Activated CD4-positive, alpha-beta memory T cell treated with anti-CD3 and anti-CD28 coated beads for 36 hours (primary cell): ENCODE measurements at regions not wholly inside any gene's neighbourhood (a gene's known extent, or its start where the extent isn't known, plus 50 kb on each side); places are given as distances from the start of the nearest gene placed in this dataset.
"Not testable (repeated sequence)": the region's sequence is repeated elsewhere in the genome, so short reads cannot be mapped to it uniquely, and the experiment has no call there.

Experiments
- CTCF ChIA-PET: fragments of 350-600 bp; sonication (Branson Sonifier 250); formaldehyde crosslinking; loops from one replicate; lab custom pipeline; 2021; ENCODE audit warnings: antibody characterized with exemption, inconsistent platforms; lab: Charles Lee
- POLR2A ChIA-PET: fragments of 350-600 bp; sonication (Branson Sonifier 250); formaldehyde crosslinking; loops from one replicate; lab custom pipeline; 2021; ENCODE audit warnings: antibody characterized with exemption; lab: Charles Lee
- DNase-seq: peaks from one replicate; pipeline ENCODE4 v3.0.0-alpha.2; 2020
- H3K27ac Mint-ChIP-seq: one replicate; pipeline ENCODE4 v1.8.0; 2021; ENCODE audit warnings: mixed read lengths
- H3K27me3 Mint-ChIP-seq: one replicate; pipeline ENCODE4 v1.8.0; 2021; ENCODE audit warnings: mixed read lengths
- H3K36me3 Mint-ChIP-seq: one replicate; pipeline ENCODE4 v1.8.0; 2021; ENCODE audit warnings: mixed read lengths
- H3K4me1 Mint-ChIP-seq: one replicate; pipeline ENCODE4 v1.8.0; 2021; ENCODE audit warnings: low read depth, mixed read lengths
- H3K4me3 Mint-ChIP-seq: one replicate; pipeline ENCODE4 v1.8.0; 2021; ENCODE audit warnings: mild to moderate bottlenecking, mixed read lengths
- H3K9me3 Mint-ChIP-seq: one replicate; pipeline ENCODE4 v1.8.0; 2021; ENCODE audit warnings: mixed read lengths
- intact Hi-C: fragments of 100-400 bp; cut with micrococcal nuclease; formaldehyde crosslinking; loops from one replicate; pipeline ENCODE4 v1.15.1; 2023

DNA sequence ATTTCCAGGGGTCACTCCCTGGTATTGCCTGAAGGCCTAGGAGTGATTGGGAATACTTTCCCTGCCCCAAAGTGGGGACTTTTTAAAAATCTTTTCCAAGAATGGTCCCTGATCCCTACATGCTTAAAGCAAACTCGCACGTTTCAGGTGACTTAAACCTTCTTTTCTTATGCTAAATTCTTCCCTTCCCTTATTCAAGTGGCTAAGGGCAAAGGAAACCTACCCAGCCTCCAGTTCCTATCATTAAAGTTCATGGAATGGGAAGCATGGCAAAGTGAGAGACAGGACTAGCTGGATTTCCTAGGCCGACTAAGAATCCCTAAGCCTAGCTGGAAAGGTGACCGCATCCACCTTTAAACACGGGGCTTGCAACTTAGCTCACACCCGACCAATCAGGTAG is 346.8 kb downstream of the ZIC4 start:
- H3K27me3 Mint-ChIP-seq, H3K27ac Mint-ChIP-seq, H3K4me3 Mint-ChIP-seq, H3K4me1 Mint-ChIP-seq, DNase-seq, POLR2A ChIA-PET, H3K36me3 Mint-ChIP-seq, CTCF ChIA-PET, intact Hi-C loops: not testable (repeated sequence)
- peaks cover 24% of the 10 kb centered on the region for H3K9me3 Mint-ChIP-seq

GRCh38 chr3:147049821-147050220 is 356.5 kb downstream of the ZIC4 start:
- intact Hi-C loops, result no loop called here
- ChIA-PET POLR2A (no interaction called here), CTCF (no interaction called here)
- H3K27me3 Mint-ChIP-seq, result no peaks in the 10 kb centered on the region
- H3K4me3 Mint-ChIP-seq, result no peak overlapping the region
- peaks cover 25% of the 10 kb centered on the region for H3K9me3 Mint-ChIP-seq
- H3K36me3 Mint-ChIP-seq, result no peaks in the 10 kb centered on the region
- no peaks in the 10 kb centered on the region for H3K4me1 Mint-ChIP-seq
- no peak overlapping the region for H3K27ac Mint-ChIP-seq
- DNase-seq, result no peak

DNA sequence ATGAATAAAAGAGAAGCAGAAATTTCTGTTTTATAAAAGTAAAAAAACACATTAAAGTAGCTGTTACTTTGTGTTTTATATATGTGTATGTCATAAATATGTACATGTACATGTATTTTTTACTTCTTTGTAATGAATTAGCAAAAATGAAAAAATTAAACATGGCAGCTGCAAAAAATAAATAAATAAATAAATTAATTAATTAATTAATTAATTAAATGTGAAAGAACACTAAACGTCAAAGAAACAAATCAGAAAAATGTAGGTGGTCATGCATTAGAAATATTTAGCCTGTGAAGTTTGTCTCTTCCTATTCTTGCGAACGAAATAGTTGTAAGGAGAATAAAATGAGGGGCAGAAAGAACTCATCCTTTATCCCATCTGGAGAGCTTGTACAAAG is 357.0 kb downstream of the ZIC4 start:
- intact Hi-C loops, result no loop called here
- Mint-ChIP-seq H3K9me3 (peaks cover 23% of the 10 kb centered on the region), H3K36me3 (no peaks in the 10 kb centered on the region), H3K27me3 (no peaks in the 10 kb centered on the region), H3K27ac (no peak overlapping the region), H3K4me3 (no peak overlapping the region), H3K4me1 (no peaks in the 10 kb centered on the region)
- ChIA-PET CTCF (no interaction called here), POLR2A (no interaction called here)
- DNase-seq, result no peak

GRCh38 chr3:147046916-147047315 is 359.4 kb downstream of the ZIC4 start:
- intact Hi-C loops, result no loop called here
- Mint-ChIP-seq H3K9me3 (peaks cover 15% of the 10 kb centered on the region), H3K27me3 (no peaks in the 10 kb centered on the region), H3K36me3 (no peaks in the 10 kb centered on the region), H3K4me3 (no peak overlapping the region), H3K27ac (no peak overlapping the region), H3K4me1 (no peaks in the 10 kb centered on the region)
- POLR2A ChIA-PET, result no interaction called here
- no peak for DNase-seq
- CTCF ChIA-PET, result no interaction called here

DNA sequence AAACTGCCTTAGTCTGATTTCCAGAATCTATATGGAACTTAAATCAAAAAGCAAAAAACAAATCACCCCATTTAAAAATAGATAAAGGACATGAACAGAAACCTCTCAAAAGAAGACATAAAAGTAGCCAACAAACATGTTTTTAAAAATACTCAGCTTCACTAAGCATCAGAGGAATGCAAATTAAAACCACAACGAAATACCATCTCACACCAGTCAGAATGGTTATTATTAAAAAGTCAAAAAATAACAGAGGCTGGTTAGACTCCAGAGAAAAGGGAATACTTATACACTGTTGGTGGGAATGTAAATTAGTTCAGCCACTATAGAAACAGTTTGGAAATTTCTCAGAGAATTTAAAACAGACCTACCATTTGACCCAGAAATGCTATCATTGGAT is 367.9 kb downstream of the ZIC4 start:
- Mint-ChIP-seq H3K27me3 (no peaks in the 10 kb centered on the region), H3K4me3 (no peak overlapping the region), H3K4me1 (no peaks in the 10 kb centered on the region), H3K9me3 (peaks cover 11% of the 10 kb centered on the region), H3K36me3 (no peaks in the 10 kb centered on the region), H3K27ac (no peak overlapping the region)
- POLR2A ChIA-PET, result no interaction called here
- intact Hi-C loops, result no loop called here
- CTCF ChIA-PET, result no interaction called here
- no peak for DNase-seq

GRCh38 chr3:147034359-147034758 is 372.0 kb downstream of the ZIC4 start:
- H3K27me3 Mint-ChIP-seq, result no peaks in the 10 kb centered on the region
- H3K9me3 Mint-ChIP-seq, result peaks cover 12% of the 10 kb centered on the region
- no peaks in the 10 kb centered on the region for H3K36me3 Mint-ChIP-seq
- intact Hi-C loops, result no loop called here
- ChIA-PET POLR2A (no interaction called here), CTCF (no interaction called here)
- DNase-seq, result no peak
- no peak overlapping the region for H3K27ac Mint-ChIP-seq
- H3K4me3 Mint-ChIP-seq, result no peak overlapping the region
- no peaks in the 10 kb centered on the region for H3K4me1 Mint-ChIP-seq

- H3K27me3 Mint-ChIP-seq, result no peaks in the 10 kb centered on the region
Measured at GRCh38 chr3:147030274-147030673, 376.1 kb downstream of the ZIC4 start.

DNA sequence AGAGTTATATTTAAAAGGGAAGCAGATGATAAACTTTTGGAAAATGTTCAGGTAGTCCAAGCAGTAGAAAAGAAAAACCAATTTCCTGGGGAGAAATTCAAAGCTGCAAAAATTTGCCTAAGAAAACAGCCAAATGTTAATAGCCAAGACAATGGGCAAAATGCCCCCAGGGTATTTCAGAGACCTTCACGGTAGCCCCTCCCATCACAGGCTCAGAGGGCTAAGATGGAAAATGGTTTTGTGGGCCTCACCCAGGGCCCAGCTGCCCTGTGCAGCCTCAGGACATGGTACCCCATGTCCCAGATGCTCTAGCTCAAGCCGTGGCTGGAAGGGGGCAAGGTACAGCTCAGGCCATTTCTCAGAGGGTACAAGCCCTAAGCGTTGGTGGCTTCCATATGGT is 391.0 kb downstream of the ZIC4 start:
- Mint-ChIP-seq H3K27ac (no peak overlapping the region), H3K27me3 (no peaks in the 10 kb centered on the region), H3K4me1 (no peaks in the 10 kb centered on the region), H3K4me3 (no peak overlapping the region), H3K36me3 (no peaks in the 10 kb centered on the region), H3K9me3 (no peaks in the 10 kb centered on the region)
- CTCF ChIA-PET, result no interaction called here
- DNase-seq, result no peak
- POLR2A ChIA-PET, result no interaction called here
- intact Hi-C loops, result no loop called here

More at GRCh38 chr3:147030274-147030673, 376.1 kb downstream of the ZIC4 start:
- intact Hi-C loops, result no loop called here
- Mint-ChIP-seq H3K36me3 (no peaks in the 10 kb centered on the region), H3K9me3 (peaks cover 16% of the 10 kb centered on the region), H3K4me1 (no peaks in the 10 kb centered on the region), H3K4me3 (no peak overlapping the region), H3K27ac (no peak overlapping the region)
- ChIA-PET CTCF (no interaction called here), POLR2A (no interaction called here)
- no peak for DNase-seq

DNA sequence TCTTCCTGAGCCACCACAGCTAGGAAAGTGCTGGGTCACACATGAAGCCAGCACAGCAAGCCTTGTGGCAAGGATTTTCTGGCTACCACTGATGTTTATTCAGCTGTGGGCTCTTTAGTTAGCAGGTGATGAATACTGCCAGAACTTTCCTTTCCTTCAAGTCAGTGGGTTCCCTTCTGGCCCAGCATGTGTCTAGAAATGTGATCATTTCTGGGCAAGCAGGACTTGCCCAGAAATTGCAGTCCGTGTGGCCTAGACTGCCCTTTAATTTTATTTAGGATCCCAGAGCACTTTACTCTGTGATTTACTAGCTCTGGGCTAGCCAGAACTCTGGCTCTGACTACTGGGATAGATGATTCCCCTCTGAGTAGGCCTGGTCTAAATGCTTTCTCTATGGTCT is 397.5 kb downstream of the ZIC4 start:
- ChIA-PET CTCF (no interaction called here), POLR2A (no interaction called here)
- Mint-ChIP-seq H3K27me3 (no peaks in the 10 kb centered on the region), H3K4me3 (no peak overlapping the region), H3K36me3 (no peaks in the 10 kb centered on the region), H3K9me3 (peaks cover 7% of the 10 kb centered on the region), H3K4me1 (no peaks in the 10 kb centered on the region), H3K27ac (no peak overlapping the region)
- intact Hi-C loops, result no loop called here
- no peak for DNase-seq

- Mint-ChIP-seq H3K27ac (no peak overlapping the region), H3K4me3 (no peak overlapping the region), H3K4me1 (no peaks in the 10 kb centered on the region), H3K27me3 (no peaks in the 10 kb centered on the region), H3K36me3 (no peaks in the 10 kb centered on the region), H3K9me3 (peaks cover 7% of the 10 kb centered on the region)
- ChIA-PET POLR2A (no interaction called here), CTCF (no interaction called here)
- DNase-seq, result no peak
- intact Hi-C loops, result no loop called here
Measured at GRCh38 chr3:147008458-147008857, 397.9 kb downstream of the ZIC4 start.

GRCh38 chr3:147007736-147008245 is 398.6 kb downstream of the ZIC4 start:
- no peak overlapping the region for H3K27ac Mint-ChIP-seq
- peaks cover 7% of the 10 kb centered on the region for H3K9me3 Mint-ChIP-seq
- ChIA-PET CTCF (no interaction called here), POLR2A (no interaction called here)
- H3K4me3 Mint-ChIP-seq, result no peak overlapping the region
- H3K4me1 Mint-ChIP-seq, result no peaks in the 10 kb centered on the region
- DNase-seq, result no peak
- intact Hi-C loops, result no loop called here
- H3K27me3 Mint-ChIP-seq, result no peaks in the 10 kb centered on the region
- no peaks in the 10 kb centered on the region for H3K36me3 Mint-ChIP-seq

DNA sequence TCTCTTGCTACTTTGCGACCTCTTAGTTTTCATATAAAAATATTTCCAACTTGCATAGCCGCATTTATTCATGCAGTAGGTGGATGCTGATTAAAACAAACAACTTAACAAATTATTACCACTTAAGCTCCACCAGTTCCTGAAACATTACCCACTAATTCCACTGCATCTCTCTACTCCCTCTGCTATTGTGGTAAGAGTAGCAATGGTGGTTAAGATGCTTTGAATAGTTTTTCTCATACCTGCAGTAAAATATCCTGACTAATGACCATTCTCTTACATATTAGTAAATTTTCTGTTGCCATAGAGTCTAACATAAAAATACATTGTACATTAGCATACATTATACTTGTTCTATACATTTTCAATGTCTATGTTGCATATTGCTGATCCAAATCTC is 397.6 kb upstream of the PLSCR5 start:
- CTCF ChIA-PET, result no interaction called here
- DNase-seq, result no peak
- Mint-ChIP-seq H3K4me1 (no peaks in the 10 kb centered on the region), H3K4me3 (no peak overlapping the region), H3K27ac (no peak overlapping the region), H3K36me3 (no peaks in the 10 kb centered on the region), H3K9me3 (peaks cover 7% of the 10 kb centered on the region), H3K27me3 (no peaks in the 10 kb centered on the region)
- POLR2A ChIA-PET, result no interaction called here
- intact Hi-C loops, result no loop called here

DNA sequence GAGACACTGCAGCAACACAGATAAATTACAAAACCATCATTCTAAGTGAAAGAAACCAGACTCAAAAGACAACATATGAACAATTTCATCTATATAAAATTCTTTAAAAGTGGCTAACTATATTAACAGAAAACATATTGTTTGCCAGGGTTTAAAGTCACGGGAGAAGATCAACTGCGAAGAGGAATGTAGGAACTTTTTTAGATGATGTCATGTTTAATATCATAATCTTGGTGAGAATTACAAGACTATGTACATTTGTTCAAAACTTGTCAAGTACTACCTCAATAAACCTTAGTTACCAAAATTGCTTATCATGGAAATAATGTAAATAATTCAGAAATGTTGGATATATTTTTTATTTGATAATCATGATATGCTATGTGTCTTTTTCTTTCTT is 395.1 kb upstream of the PLSCR5 start:
- intact Hi-C loops, result no loop called here
- ChIA-PET POLR2A (no interaction called here), CTCF (no interaction called here)
- no peaks in the 10 kb centered on the region for H3K27me3 Mint-ChIP-seq
- no peak overlapping the region for H3K27ac Mint-ChIP-seq
- peaks cover 8% of the 10 kb centered on the region for H3K9me3 Mint-ChIP-seq
- H3K4me1 Mint-ChIP-seq, result no peaks in the 10 kb centered on the region
- no peak overlapping the region for H3K4me3 Mint-ChIP-seq
- no peaks in the 10 kb centered on the region for H3K36me3 Mint-ChIP-seq
- DNase-seq, result no peak
